ENCODE measurements at regions not wholly inside any gene's neighbourhood (a gene's known extent, or its start where the extent isn't known, plus 50 kb on each side); places are given as distances from the start of the nearest gene placed in this dataset.

GRCh38 chr10:90652519-90652918 is 205.3 kb downstream of the HTR7 start:
- DNase-seq (no peak), ATAC-seq (no peak)
- Histone ChIP-seq H3K36me3 (no peaks in the 10 kb centered on the region), H3K9me3 (peaks cover 0 to 5% (median 0%) of the 10 kb centered on the region in 12 donors), H3K27ac (no peak overlapping the region), H3K27me3 (peaks cover 0 to 5% (median 0%) of the 10 kb centered on the region in 9 donors), H3K4me1 (no peaks in the 10 kb centered on the region), H3K4me3 (no peak overlapping the region)
- TF ChIP-seq POLR2A (IDR thresholded peaks at IDR 0.05) (no peak), CTCF (IDR thresholded peaks at IDR 0.05) (peak in 6 of 12 donors; percentile 6 to 43 (median 20))
- intact Hi-C loops (cut with DNase I) = no loop called here

GRCh38 chr10:90658791-90659190 is 199.0 kb downstream of the HTR7 start:
- intact Hi-C loops (cut with DNase I) = no loop called here
- 0 to 40% (median 19%) methylated on average over 1 of the region's 1 CpG for WGBS, 4 donors
- Histone ChIP-seq H3K27ac (no peak overlapping the region), H3K4me1 (no peaks in the 10 kb centered on the region), H3K4me3 (no peak overlapping the region), H3K36me3 (no peaks in the 10 kb centered on the region), H3K27me3 (peaks cover 0 to 5% (median 0%) of the 10 kb centered on the region in 9 donors), H3K9me3 (peaks cover 0 to 25% (median 0%) of the 10 kb centered on the region in 12 donors)
- ATAC-seq (no peak), DNase-seq (no peak)
- no peak for TF ChIP-seq POLR2A (IDR thresholded peaks at IDR 0.05)

GRCh38 chr10:90665905-90666662 is 191.8 kb downstream of the HTR7 start:
- H3K4me3 ChIP-seq = no peak overlapping the region
- WGBS, 4 donors = 51 to 60% (median 56%) methylated on average over 8 of the region's 8 CpGs
- TF ChIP-seq CTCF (IDR thresholded peaks at IDR 0.05) (no peak), POLR2A (IDR thresholded peaks at IDR 0.05) (no peak)
- peaks cover 0 to 3% (median 0%) of the 10 kb centered on the region in 12 donors for H3K9me3 ChIP-seq
- intact Hi-C loops (cut with DNase I) = no loop called here
- ATAC-seq = no peak
- no peak overlapping the region for H3K27ac ChIP-seq
- DNase-seq = no peak
- H3K27me3 ChIP-seq = no peaks in the 10 kb centered on the region
- H3K4me1 ChIP-seq = no peaks in the 10 kb centered on the region
- H3K36me3 ChIP-seq = no peaks in the 10 kb centered on the region

- H3K9me3 ChIP-seq = no peaks in the 10 kb centered on the region
- no peaks in the 10 kb centered on the region for H3K4me1 ChIP-seq
- no peak overlapping the region for H3K27ac ChIP-seq
- H3K36me3 ChIP-seq = no peaks in the 10 kb centered on the region
- TF ChIP-seq CTCF (IDR thresholded peaks at IDR 0.05) = no peak
- TF ChIP-seq POLR2A (IDR thresholded peaks at IDR 0.05) = no peak
- intact Hi-C loops (cut with DNase I) = no loop called here
- H3K4me3 ChIP-seq = no peak overlapping the region
- H3K27me3 ChIP-seq = peaks cover 0 to 8% (median 0%) of the 10 kb centered on the region in 9 donors
- ATAC-seq (no peak), DNase-seq (no peak)
- WGBS, 4 donors = 41 to 70% (median 51%) methylated on average over 1 of the region's 1 CpG
Observed at GRCh38 chr10:90674461-90674860, 183.4 kb downstream of the HTR7 start.

GRCh38 chr10:90674928-90675327 is 182.9 kb downstream of the HTR7 start:
- Histone ChIP-seq H3K9me3 (no peaks in the 10 kb centered on the region), H3K27me3 (peaks cover 0 to 8% (median 0%) of the 10 kb centered on the region in 9 donors), H3K36me3 (no peaks in the 10 kb centered on the region), H3K4me1 (no peaks in the 10 kb centered on the region), H3K4me3 (no peak overlapping the region), H3K27ac (no peak overlapping the region)
- no peak for TF ChIP-seq CTCF (IDR thresholded peaks at IDR 0.05)
- ATAC-seq (no peak), DNase-seq (no peak)
- 40 to 72% (median 61%) methylated on average over 5 of the region's 5 CpGs for WGBS, 4 donors
- intact Hi-C loops (cut with DNase I) = no loop called here

All from heart left ventricle (tissue), 16 donors.